HG02763 (cell line): ENCODE measurements at regions not wholly inside any gene's neighbourhood (a gene's known extent, or its start where the extent isn't known, plus 50 kb on each side); places are given as distances from the start of the nearest gene placed in this dataset.

Experiments
- ATAC-seq: cut with Tn5 transposase; IDR thresholded peaks from one replicate; pipeline ENCODE4 v1.9.1; 2021; ENCODE audit warnings: mild to moderate bottlenecking, moderate library complexity; ENCODE audit not compliant: unreplicated experiment

DNA sequence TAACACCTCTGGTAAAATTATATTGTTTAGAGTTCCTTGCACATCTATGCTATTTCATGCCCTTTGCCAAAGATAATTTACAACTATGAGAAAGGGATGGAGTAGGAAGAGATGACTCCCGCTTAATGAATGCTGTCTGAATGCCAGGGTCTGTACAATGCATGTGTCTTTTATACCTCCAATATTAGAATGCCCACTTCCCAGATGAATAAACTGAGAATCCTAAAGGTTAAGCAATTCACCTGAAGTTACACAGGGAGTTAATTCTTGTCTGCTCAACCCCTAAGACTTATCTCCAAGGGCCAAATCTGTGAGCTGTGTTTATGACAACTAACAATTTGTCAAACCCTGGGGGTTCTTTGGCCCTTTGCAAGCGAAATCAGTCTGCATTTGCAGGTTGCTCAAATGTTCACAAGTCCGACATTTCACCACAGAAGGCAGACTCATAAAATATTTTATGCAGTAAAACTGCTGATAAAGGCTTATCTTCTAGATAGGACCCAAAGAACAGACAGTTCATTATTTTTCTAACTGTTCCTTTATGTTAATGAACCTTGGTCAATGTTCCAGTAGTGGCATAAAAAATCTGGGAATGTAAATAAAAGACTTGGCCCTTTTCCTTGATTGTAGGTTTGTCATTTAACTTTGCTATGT is 50.2 kb upstream of the ATP1A1 start:
- no peak for ATAC-seq
